ENCODE measurements at regions not wholly inside any gene's neighbourhood (a gene's known extent, or its start where the extent isn't known, plus 50 kb on each side); places are given as distances from the start of the nearest gene placed in this dataset.

- H3K4me1 ChIP-seq (ENCODE audit: control insufficient read depth in 1 of 2, insufficient read depth in 2 of 2, low read length in 2 of 2): no peaks in the 10 kb centered on the region
- H3K4me3 ChIP-seq (replicated peaks in 1 of 3; ENCODE audit: low read depth in 2 of 3, low read length in 3 of 3): no peak overlapping the region
- H3K9me3 Mint-ChIP-seq: peaks cover under 1 to 12% (median 7%) of the 10 kb centered on the region in 7 donors
- H4K20me1 ChIP-seq (ENCODE audit: insufficient read depth, low read length): no peaks in the 10 kb centered on the region
- no peaks in the 10 kb centered on the region for H3K27me3 ChIP-seq (ENCODE audit: control insufficient read depth in 2 of 2, insufficient read depth in 2 of 2, low read length in 2 of 2)
- H3K79me2 ChIP-seq (ENCODE audit: insufficient read depth, low read length): no peaks in the 10 kb centered on the region
- no peak for TF ChIP-seq CTCF (IDR thresholded peaks at IDR 0.05)
- intact Hi-C loops (cut with micrococcal nuclease): no loop called here
- no peaks in the 10 kb centered on the region for H3K36me3 ChIP-seq (replicated peaks in 1 of 2; ENCODE audit: control insufficient read depth in 1 of 2, insufficient read depth in 2 of 2, low read length in 2 of 2)
- no peak overlapping the region for H3K27ac Mint-ChIP-seq
- no peak overlapping the region for H3K4me3 Mint-ChIP-seq
- H3K9ac ChIP-seq (ENCODE audit: insufficient read depth, low read length, poor library complexity, severe bottlenecking): no peak overlapping the region
- H3K27me3 Mint-ChIP-seq (ENCODE audit: low read depth in 3 of 3): no peaks in the 10 kb centered on the region
- H3K4me2 ChIP-seq (replicated peaks; ENCODE audit: extremely low read depth, low read length, poor library complexity, severe bottlenecking): no peak overlapping the region
- no peak for DNase-seq
- WGBS (ENCODE audit: insufficient coverage): no CpG with 5 or more reads among the region's 2 CpGs
- H3K27ac ChIP-seq (ENCODE audit: low read depth in 1 of 2, low read length in 2 of 2): no peak overlapping the region
- H3K4me1 Mint-ChIP-seq: no peaks in the 10 kb centered on the region
- H3K9me3 ChIP-seq (replicated peaks in 1 of 2; ENCODE audit: control insufficient read depth in 1 of 2, insufficient read depth in 1 of 2, low read length in 2 of 2): peaks cover 9 to 10% of the 10 kb centered on the region in 2 donors
- no peaks in the 10 kb centered on the region for H3K36me3 Mint-ChIP-seq
- no peak overlapping the region for H2AFZ ChIP-seq (ENCODE audit: insufficient read depth, low read depth, low read length, poor library complexity, severe bottlenecking)
These were observed 351.8 kb downstream of the FRK start for GRCh38 chr6:115708850-115709249.

DNA sequence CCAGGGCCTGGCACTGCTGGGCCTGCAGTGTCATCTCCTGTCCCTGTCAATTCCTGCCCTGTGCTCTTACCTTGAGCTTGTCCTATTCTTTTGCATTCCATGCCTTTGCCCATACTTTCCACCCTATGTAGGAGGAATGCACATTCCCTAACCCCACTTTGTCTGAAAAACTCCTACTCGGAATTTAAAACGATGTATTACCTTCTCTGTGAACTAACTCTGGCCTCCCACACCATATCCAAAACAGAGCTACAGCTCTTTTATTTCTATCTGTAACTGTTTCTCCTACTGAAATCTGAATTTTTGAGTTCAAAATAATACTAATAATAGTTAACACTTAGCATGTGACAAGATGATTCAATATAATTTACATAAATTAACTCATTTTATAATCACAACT, 353.7 kb downstream of the FRK start:
- no peak overlapping the region for H3K9ac ChIP-seq (ENCODE audit: insufficient read depth, low read length, poor library complexity, severe bottlenecking)
- no peaks in the 10 kb centered on the region for H3K4me1 ChIP-seq (ENCODE audit: control insufficient read depth in 1 of 2, insufficient read depth in 2 of 2, low read length in 2 of 2)
- H3K27ac Mint-ChIP-seq: no peak overlapping the region
- H3K9me3 ChIP-seq (replicated peaks in 1 of 2; ENCODE audit: control insufficient read depth in 1 of 2, insufficient read depth in 1 of 2, low read length in 2 of 2): peaks cover 15 to 24% of the 10 kb centered on the region in 2 donors
- H3K36me3 Mint-ChIP-seq: no peaks in the 10 kb centered on the region
- no peaks in the 10 kb centered on the region for H3K4me1 Mint-ChIP-seq
- no peaks in the 10 kb centered on the region for H4K20me1 ChIP-seq (ENCODE audit: insufficient read depth, low read length)
- WGBS (ENCODE audit: insufficient coverage): no CpG with 5 or more reads among the region's 2 CpGs
- no peak overlapping the region for H3K4me3 ChIP-seq (replicated peaks in 1 of 3; ENCODE audit: low read depth in 2 of 3, low read length in 3 of 3)
- no peaks in the 10 kb centered on the region for H3K27me3 Mint-ChIP-seq (ENCODE audit: low read depth in 3 of 3)
- no peak for TF ChIP-seq CTCF (IDR thresholded peaks at IDR 0.05)
- H3K27ac ChIP-seq (ENCODE audit: low read depth in 1 of 2, low read length in 2 of 2): no peak overlapping the region
- H3K27me3 ChIP-seq (ENCODE audit: control insufficient read depth in 2 of 2, insufficient read depth in 2 of 2, low read length in 2 of 2): no peaks in the 10 kb centered on the region
- no peak for DNase-seq
- H3K36me3 ChIP-seq (replicated peaks in 1 of 2; ENCODE audit: control insufficient read depth in 1 of 2, insufficient read depth in 2 of 2, low read length in 2 of 2): no peaks in the 10 kb centered on the region
- peaks cover 6 to 22% (median 16%) of the 10 kb centered on the region in 7 donors for H3K9me3 Mint-ChIP-seq
- intact Hi-C loops (cut with micrococcal nuclease): no loop called here
- H2AFZ ChIP-seq (ENCODE audit: insufficient read depth, low read depth, low read length, poor library complexity, severe bottlenecking): no peak overlapping the region
- no peak overlapping the region for H3K4me3 Mint-ChIP-seq
- no peak overlapping the region for H3K4me2 ChIP-seq (replicated peaks; ENCODE audit: extremely low read depth, low read length, poor library complexity, severe bottlenecking)
- no peaks in the 10 kb centered on the region for H3K79me2 ChIP-seq (ENCODE audit: insufficient read depth, low read length)
